ENCODE measurements at regions not wholly inside any gene's neighbourhood (a gene's known extent, or its start where the extent isn't known, plus 50 kb on each side); places are given as distances from the start of the nearest gene placed in this dataset.

- H3K4me3 Mint-ChIP-seq (ENCODE audit: unreplicated experiment), result no peak overlapping the region
- no peak for DNase-seq (ENCODE audit: low spot score)
- no peak overlapping the region for H3K27ac Mint-ChIP-seq (ENCODE audit: unreplicated experiment)
Observed at GRCh38 chr4:111209706-111210105, 586.8 kb upstream of the PITX2 start.

GRCh38 chr4:111210595-111210994 lies 587.7 kb upstream of the PITX2 start:
- Mint-ChIP-seq H3K27me3 (ENCODE audit: unreplicated experiment) (no peaks in the 10 kb centered on the region), H3K4me3 (ENCODE audit: unreplicated experiment) (no peak overlapping the region), H3K27ac (ENCODE audit: unreplicated experiment) (no peak overlapping the region), H3K4me1 (ENCODE audit: unreplicated experiment) (no peaks in the 10 kb centered on the region), H3K9me3 (ENCODE audit: unreplicated experiment) (no peaks in the 10 kb centered on the region), H3K36me3 (ENCODE audit: low read depth, unreplicated experiment) (no peaks in the 10 kb centered on the region)
- no peak for DNase-seq (ENCODE audit: low spot score)
- no peak for TF ChIP-seq CTCF (IDR thresholded peaks at IDR 0.05; ENCODE audit: unreplicated experiment)

More at GRCh38 chr4:111209706-111210105, 586.8 kb upstream of the PITX2 start:
- H3K36me3 Mint-ChIP-seq (ENCODE audit: low read depth, unreplicated experiment), result no peaks in the 10 kb centered on the region
- TF ChIP-seq CTCF (IDR thresholded peaks at IDR 0.05; ENCODE audit: unreplicated experiment), result no peak
- H3K4me1 Mint-ChIP-seq (ENCODE audit: unreplicated experiment), result no peaks in the 10 kb centered on the region
- no peaks in the 10 kb centered on the region for H3K9me3 Mint-ChIP-seq (ENCODE audit: unreplicated experiment)
- no peaks in the 10 kb centered on the region for H3K27me3 Mint-ChIP-seq (ENCODE audit: unreplicated experiment)

- Mint-ChIP-seq H3K4me3 (ENCODE audit: unreplicated experiment) (no peak overlapping the region), H3K27me3 (ENCODE audit: unreplicated experiment) (no peaks in the 10 kb centered on the region), H3K4me1 (ENCODE audit: unreplicated experiment) (no peaks in the 10 kb centered on the region)
Observed at GRCh38 chr4:111213531-111213930, 590.7 kb upstream of the PITX2 start.

GRCh38 chr4:111214371-111214770 lies 591.5 kb upstream of the PITX2 start:
- no peak for TF ChIP-seq CTCF (IDR thresholded peaks at IDR 0.05; ENCODE audit: unreplicated experiment)
- no peaks in the 10 kb centered on the region for H3K9me3 Mint-ChIP-seq (ENCODE audit: unreplicated experiment)
- H3K27ac Mint-ChIP-seq (ENCODE audit: unreplicated experiment), result no peak overlapping the region
- H3K4me1 Mint-ChIP-seq (ENCODE audit: unreplicated experiment), result no peaks in the 10 kb centered on the region
- H3K36me3 Mint-ChIP-seq (ENCODE audit: low read depth, unreplicated experiment), result no peaks in the 10 kb centered on the region
- no peak overlapping the region for H3K4me3 Mint-ChIP-seq (ENCODE audit: unreplicated experiment)
- no peak for DNase-seq (ENCODE audit: low spot score)
- H3K27me3 Mint-ChIP-seq (ENCODE audit: unreplicated experiment), result no peaks in the 10 kb centered on the region

More at GRCh38 chr4:111213531-111213930, 590.7 kb upstream of the PITX2 start:
- DNase-seq (ENCODE audit: low spot score), result no peak
- Mint-ChIP-seq H3K9me3 (ENCODE audit: unreplicated experiment) (no peaks in the 10 kb centered on the region), H3K27ac (ENCODE audit: unreplicated experiment) (no peak overlapping the region), H3K36me3 (ENCODE audit: low read depth, unreplicated experiment) (no peaks in the 10 kb centered on the region)
- TF ChIP-seq CTCF (IDR thresholded peaks at IDR 0.05; ENCODE audit: unreplicated experiment), result no peak

- Mint-ChIP-seq H3K4me1 (ENCODE audit: unreplicated experiment) (peaks cover 4% of the 10 kb centered on the region), H3K27ac (ENCODE audit: unreplicated experiment) (no peak overlapping the region), H3K36me3 (ENCODE audit: low read depth, unreplicated experiment) (no peaks in the 10 kb centered on the region), H3K9me3 (ENCODE audit: unreplicated experiment) (no peaks in the 10 kb centered on the region), H3K27me3 (ENCODE audit: unreplicated experiment) (no peaks in the 10 kb centered on the region), H3K4me3 (ENCODE audit: unreplicated experiment) (no peak overlapping the region)
- TF ChIP-seq CTCF (IDR thresholded peaks at IDR 0.05; ENCODE audit: unreplicated experiment), result no peak
- no peak for DNase-seq (ENCODE audit: low spot score)
Observed at GRCh38 chr4:111215755-111216154, 592.9 kb upstream of the PITX2 start.
